HG02759 (cell line): ENCODE measurements at regions not wholly inside any gene's neighbourhood (a gene's known extent, or its start where the extent isn't known, plus 50 kb on each side); places are given as distances from the start of the nearest gene placed in this dataset.
"Not testable (repeated sequence)": the region's sequence is repeated elsewhere in the genome, so short reads cannot be mapped to it uniquely, and the experiment has no call there.

Experiments
- ATAC-seq: cut with Tn5 transposase; IDR thresholded peaks from one replicate; pipeline ENCODE4 v1.9.1; 2021; ENCODE audit warnings: mild to moderate bottlenecking, moderate library complexity; ENCODE audit not compliant: unreplicated experiment

DNA sequence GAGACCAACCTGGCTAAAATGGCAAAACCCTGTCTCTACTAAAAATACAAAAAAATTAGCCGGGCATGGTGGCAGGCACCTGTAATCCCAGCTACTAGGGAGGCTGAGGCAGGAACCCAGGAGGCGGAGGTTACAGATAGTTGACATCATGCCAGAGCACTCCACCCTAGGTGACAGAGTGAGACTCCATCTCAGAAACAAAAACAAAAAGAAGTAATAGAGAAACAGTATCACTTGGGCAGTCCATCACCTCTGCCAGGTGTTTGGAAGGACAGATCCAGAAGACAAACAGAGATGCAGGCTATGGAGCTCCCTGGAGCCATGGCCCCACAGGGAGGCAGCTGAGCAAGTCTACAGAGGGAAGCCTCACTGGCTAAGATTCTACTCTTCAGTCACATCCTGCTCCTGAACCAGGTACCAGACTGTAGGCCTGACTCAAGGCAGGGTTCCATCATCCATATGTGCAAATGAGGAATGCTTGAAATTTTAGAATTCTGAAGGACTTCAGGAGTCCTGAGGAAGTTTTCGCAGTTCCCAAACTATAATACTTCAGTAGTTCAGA, 81.4 kb upstream of the CPEB2 start:
- ATAC-seq, result no peak

- ATAC-seq, result not testable (repeated sequence)
These were observed 80.5 kb upstream of the CPEB2 start for GRCh38 chr4:14921781-14922180.

- no peak for ATAC-seq
These were observed 78.0 kb upstream of the CPEB2 start for GRCh38 chr4:14924076-14924811.

DNA sequence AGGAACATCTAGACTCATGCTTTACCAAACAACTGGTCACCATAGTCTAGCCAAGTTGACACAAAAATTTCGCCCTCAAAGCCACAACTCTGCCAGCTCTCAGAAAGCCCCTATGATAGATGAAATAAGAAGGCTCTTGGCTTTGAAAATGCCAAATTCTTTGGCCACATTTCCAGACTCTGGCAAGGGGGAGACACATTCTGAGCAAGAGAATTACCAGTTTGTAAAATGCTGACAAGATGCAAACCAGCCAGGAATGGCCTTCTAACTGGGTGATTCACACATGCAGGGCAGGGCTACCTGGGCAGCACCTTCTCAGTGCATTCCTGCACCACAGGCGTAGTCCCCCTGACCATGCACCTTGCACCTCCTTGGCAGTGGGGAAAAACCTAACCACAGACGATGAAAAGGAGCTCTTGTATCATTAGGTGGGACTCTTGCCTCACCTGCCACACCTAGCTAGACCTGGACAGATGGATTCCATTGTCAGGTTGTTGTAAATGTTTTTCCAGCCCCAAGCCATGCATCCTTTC, 77.4 kb upstream of the CPEB2 start:
- ATAC-seq, result no peak

GRCh38 chr4:14925471-14925870, 76.8 kb upstream of the CPEB2 start:
- ATAC-seq, result no peak

GRCh38 chr4:14926368-14926767, 75.9 kb upstream of the CPEB2 start:
- ATAC-seq, result no peak

- ATAC-seq, result no peak
These were observed 74.2 kb upstream of the CPEB2 start for GRCh38 chr4:14928035-14928434.

GRCh38 chr4:14929669-14930068, 72.6 kb upstream of the CPEB2 start:
- no peak for ATAC-seq

DNA sequence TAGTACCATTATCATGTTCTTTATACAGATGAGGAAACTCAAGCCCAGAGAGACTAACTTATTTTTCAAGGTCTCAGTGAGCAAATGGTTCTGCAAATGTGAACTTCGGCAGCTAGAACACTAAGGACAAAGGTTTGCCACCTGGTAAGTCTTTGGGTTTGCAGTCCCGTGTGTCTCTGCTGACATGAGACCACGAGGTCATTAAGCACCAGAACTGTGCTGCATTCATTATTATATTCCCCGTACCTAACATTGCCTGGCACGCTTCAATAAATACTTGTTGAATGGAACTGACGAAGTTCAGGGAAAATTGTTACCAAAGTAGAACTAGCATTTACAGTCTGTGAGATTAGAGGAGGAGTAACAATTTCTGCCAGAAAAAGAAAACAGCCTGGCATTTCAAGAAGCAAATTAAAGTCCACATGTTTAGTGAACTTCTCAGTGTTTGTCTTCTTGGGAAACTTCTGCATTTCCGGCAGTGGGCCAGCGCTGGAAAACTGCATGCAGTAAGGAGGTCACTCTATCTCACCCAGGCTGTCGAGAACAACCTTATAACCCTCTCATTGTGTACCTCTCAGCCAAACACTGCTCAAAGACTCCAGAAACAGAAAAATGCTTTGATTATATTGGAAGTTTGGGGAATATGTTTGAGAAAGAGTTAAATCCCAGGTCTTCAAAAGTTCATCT, 67.4 kb upstream of the CPEB2 start:
- no peak for ATAC-seq

- ATAC-seq, result no peak
These were observed 58.5 kb upstream of the CPEB2 start for GRCh38 chr4:14943749-14944148.

- ATAC-seq, result no peak
These were observed 49.9 kb upstream of the CPEB2 start for GRCh38 chr4:14952352-14952751.
